Right lobe of liver (tissue), 6 donors: ENCODE measurements at regions not wholly inside any gene's neighbourhood (a gene's known extent, or its start where the extent isn't known, plus 50 kb on each side); places are given as distances from the start of the nearest gene placed in this dataset.

Source experiments
- ATAC-seq, 4 donors: fragments of 200-7000 bp; cut with Tn5 transposase; one replicate each; pipeline ENCODE4 v1.9.1; 2020; ENCODE audit warnings: mild to moderate bottlenecking in 4 of 4, moderate library complexity in 4 of 4
- DNase-seq, 3 donors: peaks; one replicate each; pipeline ENCODE4 v3.0.0-alpha.2; 2020
- H3K27ac ChIP-seq, 3 donors: fragments of 200-600 bp; one replicate each; pipeline ENCODE4 v1.8.0; 2022
- H3K27me3 ChIP-seq, 2 donors: fragments of 200-600 bp; one replicate each; pipeline ENCODE4 v1.8.0; 2022
- H3K36me3 ChIP-seq, 4 donors: fragments of 200-600 bp; sonication (generic) in 1 of 4; one replicate each; pipeline versions ENCODE4 v1.5.1 to v1.8.0; 2017 to 2022; ENCODE audit warnings: control low read depth in 1 of 4
- H3K4me1 ChIP-seq, 4 donors: fragments of 200-600 bp; sonication (generic) in 1 of 4; one replicate each; pipeline versions ENCODE4 v1.5.1 to v1.8.0; 2017 to 2022; ENCODE audit warnings: control low read depth in 1 of 4
- H3K4me3 ChIP-seq, 3 donors: fragments of 200-600 bp; one replicate each; pipeline ENCODE4 v1.8.0; 2022
- H3K9me3 ChIP-seq, 4 donors: fragments of 200-600 bp; sonication (generic) in 1 of 4; one replicate each; pipeline versions ENCODE4 v1.5.1 to v1.8.0; 2017 to 2022; ENCODE audit warnings: control low read depth in 1 of 4
- CTCF ChIP-seq, 4 donors: fragments of 200-600 bp in 3 of 4; fragments of 450-650 bp in 1 of 4; IDR thresholded peaks; one replicate each; pipeline versions ENCODE4 v1.5.1 to v1.8.0; 2016 to 2022; ENCODE audit warnings: antibody characterized with exemption in 4 of 4, mild to moderate bottlenecking in 2 of 4
- POLR2A ChIP-seq: fragments of 450-650 bp; IDR thresholded peaks from one replicate; pipeline ENCODE4 v1.6.1; 2017; ENCODE audit warnings: antibody characterized with exemption, mild to moderate bottlenecking
- WGBS: methylation state at CpG from one replicate; pipeline ENCODE4 v1.1.6; 2018; ENCODE audit warnings: low coverage, low lambda C conversion rate; ENCODE audit not compliant: insufficient coverage; ENCODE audit errors: missing lambda C conversion rate; 5-methylcytosine and 5-hydroxymethylcytosine counted together
- intact Hi-C, 2 donors: fragments of 100-400 bp; cut with DNase I; formaldehyde crosslinking; loops; one replicate each; pipeline versions ENCODE4 v1.11.2 to v1.14.1; 2022
- donor health status: DM: no; HTN: yes; CAD: no.
- donor health status: DM: no; HTN: no; CAD: no.
- donor health status: DM: no; HTN: no; CAD: no.
- donor health status: DM: no; HTN: yes; CAD: no.
- donor health status: DM: no; HTN: yes; CAD: no.

DNA sequence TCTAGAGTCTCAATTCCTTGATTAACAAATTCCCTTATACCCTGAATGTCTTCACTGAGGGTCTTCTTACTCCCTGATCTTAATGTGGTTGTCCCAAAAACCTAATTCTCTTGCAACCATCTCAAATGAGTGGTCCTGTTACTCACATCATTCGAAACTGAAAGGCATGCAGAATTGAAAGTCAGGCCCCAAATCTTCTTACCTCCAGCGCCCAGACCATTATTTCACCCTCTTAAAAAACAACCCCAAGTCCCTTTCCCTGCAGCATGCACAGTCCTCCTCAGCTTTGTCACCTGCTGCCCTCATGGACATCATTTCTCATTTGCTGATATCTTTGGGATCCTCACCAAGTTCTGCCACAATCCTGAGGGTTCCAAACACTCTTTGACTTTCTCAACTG is 230.1 kb downstream of the SEC16B start:
- ATAC-seq (no peak), DNase-seq (no peak)
- intact Hi-C loops = no loop called here
- H3K36me3 ChIP-seq = no peaks in the 10 kb centered on the region
- no peak for TF ChIP-seq CTCF (IDR thresholded peaks at IDR 0.05)
- no peak for TF ChIP-seq POLR2A
- no peak overlapping the region for H3K27ac ChIP-seq
- no peaks in the 10 kb centered on the region for H3K27me3 ChIP-seq
- H3K4me3 ChIP-seq = no peak overlapping the region
- no peaks in the 10 kb centered on the region for H3K4me1 ChIP-seq
- 74% methylated on average over 2 of the region's 2 CpGs for WGBS
- no peaks in the 10 kb centered on the region for H3K9me3 ChIP-seq

- no peak overlapping the region for H3K27ac ChIP-seq
- TF ChIP-seq POLR2A (no peak), CTCF (IDR thresholded peaks at IDR 0.05) (no peak)
- H3K36me3 ChIP-seq = no peaks in the 10 kb centered on the region
- no peaks in the 10 kb centered on the region for H3K9me3 ChIP-seq
- no peak for DNase-seq
- no peaks in the 10 kb centered on the region for H3K27me3 ChIP-seq
- no peaks in the 10 kb centered on the region for H3K4me1 ChIP-seq
- no peak overlapping the region for H3K4me3 ChIP-seq
- intact Hi-C loops = no loop called here
- WGBS = 75% methylated on average over 2 of the region's 2 CpGs
- ATAC-seq = no peak
These were observed 232.4 kb downstream of the SEC16B start for GRCh38 chr1:177737456-177737855.

- ATAC-seq (no peak), DNase-seq (no peak)
- no peak overlapping the region for H3K4me3 ChIP-seq
- TF ChIP-seq POLR2A (no peak), CTCF (IDR thresholded peaks at IDR 0.05) (no peak)
- H3K9me3 ChIP-seq = no peaks in the 10 kb centered on the region
- no peak overlapping the region for H3K27ac ChIP-seq
- WGBS = 56% methylated on average over 6 of the region's 7 CpGs
- H3K27me3 ChIP-seq = no peaks in the 10 kb centered on the region
- H3K4me1 ChIP-seq = no peaks in the 10 kb centered on the region
- no peaks in the 10 kb centered on the region for H3K36me3 ChIP-seq
- intact Hi-C loops = no loop called here
These were observed 237.7 kb downstream of the SEC16B start for GRCh38 chr1:177732178-177732577.

GRCh38 chr1:177729646-177730045 is 240.2 kb downstream of the SEC16B start:
- intact Hi-C loops = no loop called here
- 6% methylated on average over 1 of the region's 1 CpG for WGBS

More at GRCh38 chr1:177729646-177730045, 240.2 kb downstream of the SEC16B start:
- H3K27ac ChIP-seq = no peak overlapping the region
- no peaks in the 10 kb centered on the region for H3K36me3 ChIP-seq
- H3K9me3 ChIP-seq = no peaks in the 10 kb centered on the region
- TF ChIP-seq CTCF (IDR thresholded peaks at IDR 0.05) (no peak), POLR2A (no peak)
- DNase-seq (no peak), ATAC-seq (no peak)
- no peak overlapping the region for H3K4me3 ChIP-seq
- no peaks in the 10 kb centered on the region for H3K27me3 ChIP-seq
- no peaks in the 10 kb centered on the region for H3K4me1 ChIP-seq
